ENCODE measurements at regions not wholly inside any gene's neighbourhood (a gene's known extent, or its start where the extent isn't known, plus 50 kb on each side); places are given as distances from the start of the nearest gene placed in this dataset.

GRCh38 chr7:155995183-155995612, 182.9 kb upstream of the SHH start:
- TF ChIP-seq CTCF (IDR thresholded peaks at IDR 0.05), result no peak

GRCh38 chr7:155994279-155994811, 182.1 kb upstream of the SHH start:
- TF ChIP-seq CTCF (IDR thresholded peaks at IDR 0.05), result no peak

GRCh38 chr7:155993420-155994278, 181.4 kb upstream of the SHH start:
- no peak for TF ChIP-seq CTCF (IDR thresholded peaks at IDR 0.05)

- no peak for TF ChIP-seq CTCF (IDR thresholded peaks at IDR 0.05)
Observed at GRCh38 chr7:155992974-155993373, 180.7 kb upstream of the SHH start.

- TF ChIP-seq CTCF (IDR thresholded peaks at IDR 0.05), result no peak
Observed at GRCh38 chr7:155992538-155992937, 180.3 kb upstream of the SHH start.

GRCh38 chr7:155992107-155992506, 179.8 kb upstream of the SHH start:
- TF ChIP-seq CTCF (IDR thresholded peaks at IDR 0.05), result no peak

- no peak for TF ChIP-seq CTCF (IDR thresholded peaks at IDR 0.05)
Observed at GRCh38 chr7:155991470-155991869, 179.2 kb upstream of the SHH start.
